PC-9 (cell line): ENCODE measurements at regions not wholly inside any gene's neighbourhood (a gene's known extent, or its start where the extent isn't known, plus 50 kb on each side); places are given as distances from the start of the nearest gene placed in this dataset.

Experiments
- BruUV-seq: library from RNA; stranded (reverse); fragments of 400-500 nt; replicated peaks from 2 replicates; lab custom pipeline; 2021; lab: Mats Ljungman, UMichigan
- CTCF ChIA-PET: fragments of 300-600 bp; sonication (Branson Sonifier 250); formaldehyde crosslinking; loops from one replicate; lab custom pipeline; 2022; ENCODE audit warnings: antibody characterized with exemption; lab: Charles Lee
- POLR2A ChIA-PET: fragments of 300-600 bp; sonication (Branson Sonifier 250); formaldehyde crosslinking; loops from one replicate; lab custom pipeline; 2022; ENCODE audit warnings: antibody characterized with exemption; ENCODE audit not compliant: unreplicated experiment; lab: Charles Lee
- DNase-seq, 2 experiments: peaks; one replicate each; pipeline versions ENCODE4 v3.0.0 to v3.0.0-alpha.2; 2015 to 2022; ENCODE audit warnings: mixed read lengths in 1 of 2
- H2AFZ ChIP-seq: fragments of 200-600 bp; sonication (generic); 2 replicates; pipeline ENCODE4 v1.8.1; 2017; ENCODE audit warnings: antibody characterized with exemption
- H3F3A ChIP-seq: fragments of 200-600 bp; sonication (generic); 2 replicates; pipeline ENCODE4 v1.8.1; 2017; ENCODE audit warnings: antibody characterized with exemption, mild to moderate bottlenecking, low read depth; ENCODE audit not compliant: insufficient read depth
- H3K27ac ChIP-seq: fragments of 200-600 bp; sonication (generic); 2 replicates; pipeline ENCODE4 v1.6.1; 2016; ENCODE audit warnings: mixed run types
- H3K27me3 ChIP-seq: fragments of 200-600 bp; sonication (generic); 2 replicates; pipeline ENCODE4 v1.6.1; 2016; ENCODE audit warnings: low read depth, mixed run types; ENCODE audit not compliant: insufficient read depth
- H3K36me3 ChIP-seq: fragments of 200-600 bp; sonication (generic); 2 replicates; pipeline ENCODE4 v1.6.1; 2016; ENCODE audit warnings: low read depth, mixed run types
- H3K4me1 ChIP-seq: fragments of 200-600 bp; sonication (generic); replicated peaks from 2 replicates; pipeline ENCODE4 v1.6.1; 2016; ENCODE audit warnings: mixed run types; ENCODE audit not compliant: insufficient read depth
- H3K4me2 ChIP-seq: fragments of 200-600 bp; sonication (generic); 2 replicates; pipeline ENCODE4 v1.6.1; 2017; ENCODE audit warnings: mixed run types
- H3K4me3 ChIP-seq: fragments of 200-600 bp; sonication (generic); 2 replicates; pipeline ENCODE4 v1.6.1; 2016; ENCODE audit warnings: mixed run types
- H3K79me2 ChIP-seq: fragments of 200-600 bp; sonication (generic); 2 replicates; pipeline ENCODE4 v1.6.1; 2017; ENCODE audit warnings: low read depth, mixed run types
- H3K9me2 ChIP-seq: fragments of 200-600 bp; sonication (generic); 2 replicates; pipeline ENCODE4 v1.8.1; 2017; ENCODE audit warnings: mild to moderate bottlenecking; ENCODE audit not compliant: insufficient read depth
- H3K9me3 ChIP-seq: fragments of 200-600 bp; sonication (generic); 2 replicates; pipeline ENCODE4 v1.8.1; 2016; ENCODE audit warnings: low read depth; ENCODE audit not compliant: insufficient read depth
- H4K20me1 ChIP-seq: fragments of 200-600 bp; sonication (generic); 2 replicates; pipeline ENCODE4 v1.8.1; 2017; ENCODE audit not compliant: insufficient read depth
- CTCF ChIP-seq: fragments of 200-600 bp; sonication (generic); conservative IDR thresholded peaks from 2 replicates; pipeline ENCODE4 v1.6.1; 2017; ENCODE audit warnings: mixed run types, antibody characterized with exemption, mild to moderate bottlenecking, moderate library complexity
- EZH2 ChIP-seq: fragments of 200-600 bp; sonication (generic); IDR thresholded peaks from 2 replicates; pipeline ENCODE4 v1.8.0; 2017; ENCODE audit warnings: antibody characterized with exemption, low read depth
- intact Hi-C: fragments of 100-400 bp; cut with micrococcal nuclease; formaldehyde crosslinking; loops from one replicate; pipeline ENCODE4 v1.10.0; 2022; ENCODE audit not compliant: unreplicated experiment

GRCh38 chr7:91338226-91339020, 74.2 kb downstream of the FZD1 start:
- no peaks in the 10 kb centered on the region for H3K4me1 ChIP-seq
- no peaks in the 10 kb centered on the region for H3K9me3 ChIP-seq
- POLR2A ChIA-PET, result no interaction called here
- no peak overlapping the region for H3K27ac ChIP-seq
- H3K4me2 ChIP-seq, result no peak overlapping the region
- H4K20me1 ChIP-seq, result no peaks in the 10 kb centered on the region
- no peak overlapping the region for H2AFZ ChIP-seq
- DNase-seq, result no peak
- CTCF ChIA-PET, result no interaction called here
- H3K4me3 ChIP-seq, result no peak overlapping the region
- intact Hi-C loops, result no loop called here
- H3K9me2 ChIP-seq, result no peaks in the 10 kb centered on the region
- no TSS peak for BruUV-seq
- no peaks in the 10 kb centered on the region for H3K79me2 ChIP-seq
- H3K27me3 ChIP-seq, result no peaks in the 10 kb centered on the region
- H3K36me3 ChIP-seq, result no peaks in the 10 kb centered on the region
- no peaks in the 10 kb centered on the region for H3F3A ChIP-seq
- TF ChIP-seq CTCF (no peak), EZH2 (no peak)

- Histone ChIP-seq H3K79me2 (no peaks in the 10 kb centered on the region), H3K4me1 (no peaks in the 10 kb centered on the region), H3K27ac (no peak overlapping the region), H3F3A (no peaks in the 10 kb centered on the region), H3K9me3 (no peaks in the 10 kb centered on the region), H4K20me1 (no peaks in the 10 kb centered on the region), H2AFZ (no peak overlapping the region), H3K4me3 (no peak overlapping the region), H3K9me2 (no peaks in the 10 kb centered on the region), H3K36me3 (no peaks in the 10 kb centered on the region), H3K27me3 (no peaks in the 10 kb centered on the region), H3K4me2 (no peak overlapping the region)
- ChIA-PET CTCF (no interaction called here), POLR2A (no interaction called here)
- TF ChIP-seq CTCF, result no peak
- no peak for TF ChIP-seq EZH2
- BruUV-seq, result no TSS peak
- intact Hi-C loops, result no loop called here
- DNase-seq, result no peak
These were observed 78.1 kb downstream of the FZD1 start for GRCh38 chr7:91342346-91342745.

GRCh38 chr7:91343420-91343960, 79.3 kb downstream of the FZD1 start:
- H3K9me2 ChIP-seq, result no peaks in the 10 kb centered on the region
- ChIA-PET CTCF (no interaction called here), POLR2A (no interaction called here)
- H3K9me3 ChIP-seq, result no peaks in the 10 kb centered on the region
- H2AFZ ChIP-seq, result no peak overlapping the region
- no peak overlapping the region for H3K4me2 ChIP-seq
- H3K36me3 ChIP-seq, result no peaks in the 10 kb centered on the region
- no TSS peak for BruUV-seq
- TF ChIP-seq CTCF (no peak), EZH2 (no peak)
- no peaks in the 10 kb centered on the region for H3K79me2 ChIP-seq
- H4K20me1 ChIP-seq, result no peaks in the 10 kb centered on the region
- no peaks in the 10 kb centered on the region for H3F3A ChIP-seq
- H3K4me3 ChIP-seq, result no peak overlapping the region
- H3K4me1 ChIP-seq, result no peaks in the 10 kb centered on the region
- no peaks in the 10 kb centered on the region for H3K27me3 ChIP-seq
- no peak for DNase-seq
- intact Hi-C loops, result no loop called here
- no peak overlapping the region for H3K27ac ChIP-seq
